HepG2 (cell line): ENCODE measurements at regions not wholly inside any gene's neighbourhood (a gene's known extent, or its start where the extent isn't known, plus 50 kb on each side); places are given as distances from the start of the nearest gene placed in this dataset.

ENCODE experiments used
- EZH2 ChIP-seq: conservative IDR thresholded peaks from 2 replicates; pipeline ENCODE4 v1.6.1; 2012; ENCODE audit warnings: mild to moderate bottlenecking, low read depth, low read length, moderate library complexity
- NFE2 ChIP-seq: sonication (generic); formaldehyde crosslinking; IDR thresholded peaks from 2 replicates; pipeline ENCODE4 v1.4.0; 2020; ENCODE audit warnings: missing genetic modification reagents
- POLR2A ChIP-seq, 2 experiments: IDR thresholded peaks; 2 replicates each; pipeline ENCODE4 v1.6.1; 2011; ENCODE audit warnings: low read depth in 2 of 2, low read length in 2 of 2, mild to moderate bottlenecking in 1 of 2, moderate library complexity in 1 of 2; ENCODE audit not compliant: insufficient read depth in 1 of 2
- ZNF543 ChIP-seq: sonication (generic); formaldehyde crosslinking; IDR thresholded peaks from 2 replicates; pipeline ENCODE4 v1.4.0; 2020; ENCODE audit warnings: mild to moderate bottlenecking, missing genetic modification reagents
- TF ChIP-seq, protein P1 (sequence below), 2 experiments: sonication (generic) in 1 of 2; formaldehyde crosslinking in 1 of 2; IDR thresholded peaks; 2 replicates each; pipeline versions ENCODE4 v1.4.0 to v1.6.1; 2018 to 2020; ENCODE audit warnings: missing genetic modification reagents in 2 of 2, borderline replicate concordance in 1 of 2, low read depth in 1 of 2, mild to moderate bottlenecking in 1 of 2, missing biosample characterization in 1 of 2
- TF ChIP-seq, protein P2 (sequence below), 2 experiments: IDR thresholded peaks; 2 replicates each; pipeline ENCODE4 v1.6.1; 2011 to 2012; ENCODE audit warnings: low read length in 2 of 2, borderline replicate concordance in 1 of 2, low read depth in 1 of 2, mild to moderate bottlenecking in 1 of 2, moderate library complexity in 1 of 2

DNA sequence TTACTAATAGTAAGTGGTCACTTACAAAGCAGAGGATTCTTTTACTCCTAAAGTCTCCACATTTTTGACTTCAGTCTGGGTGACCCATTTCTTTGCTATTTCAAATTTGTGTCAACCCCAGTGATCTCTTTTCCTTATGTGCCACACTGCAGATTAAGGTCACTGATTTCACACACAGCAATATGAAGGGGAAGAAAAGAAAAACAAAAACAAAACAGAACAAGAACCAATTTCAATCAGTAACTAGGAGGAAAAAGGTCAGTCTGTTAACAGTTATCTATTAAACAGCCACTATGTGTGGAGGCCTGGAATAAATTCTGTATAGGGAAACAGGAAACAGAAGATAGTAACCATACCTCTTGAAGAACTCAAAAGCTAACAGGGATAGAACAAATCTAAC, 72.0 kb upstream of the ACVR2A start:
- TF ChIP-seq EZH2 = no peak
- TF ChIP-seq, protein P1, sequence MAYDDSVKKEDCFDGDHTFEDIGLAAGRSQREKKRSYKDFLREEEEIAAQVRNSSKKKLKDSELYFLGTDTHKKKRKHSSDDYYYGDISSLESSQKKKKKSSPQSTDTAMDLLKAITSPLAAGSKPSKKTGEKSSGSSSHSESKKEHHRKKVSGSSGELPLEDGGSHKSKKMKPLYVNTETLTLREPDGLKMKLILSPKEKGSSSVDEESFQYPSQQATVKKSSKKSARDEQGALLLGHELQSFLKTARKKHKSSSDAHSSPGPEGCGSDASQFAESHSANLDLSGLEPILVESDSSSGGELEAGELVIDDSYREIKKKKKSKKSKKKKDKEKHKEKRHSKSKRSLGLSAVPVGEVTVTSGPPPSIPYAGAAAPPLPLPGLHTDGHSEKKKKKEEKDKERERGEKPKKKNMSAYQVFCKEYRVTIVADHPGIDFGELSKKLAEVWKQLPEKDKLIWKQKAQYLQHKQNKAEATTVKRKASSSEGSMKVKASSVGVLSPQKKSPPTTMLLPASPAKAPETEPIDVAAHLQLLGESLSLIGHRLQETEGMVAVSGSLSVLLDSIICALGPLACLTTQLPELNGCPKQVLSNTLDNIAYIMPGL (CRISPR knock-in tag; IDR thresholded peaks at IDR 0.05; ENCODE audit: borderline replicate concordance in 1 of 2, low read depth in 1 of 2) = no peak
- no peak for TF ChIP-seq POLR2A (IDR thresholded peaks at IDR 0.05; ENCODE audit: insufficient read depth in 1 of 2, low read depth in 2 of 2, low read length in 2 of 2)
- TF ChIP-seq ZNF543 = no peak
- no peak for TF ChIP-seq NFE2 (CRISPR knock-in tag)
- TF ChIP-seq, protein P2, sequence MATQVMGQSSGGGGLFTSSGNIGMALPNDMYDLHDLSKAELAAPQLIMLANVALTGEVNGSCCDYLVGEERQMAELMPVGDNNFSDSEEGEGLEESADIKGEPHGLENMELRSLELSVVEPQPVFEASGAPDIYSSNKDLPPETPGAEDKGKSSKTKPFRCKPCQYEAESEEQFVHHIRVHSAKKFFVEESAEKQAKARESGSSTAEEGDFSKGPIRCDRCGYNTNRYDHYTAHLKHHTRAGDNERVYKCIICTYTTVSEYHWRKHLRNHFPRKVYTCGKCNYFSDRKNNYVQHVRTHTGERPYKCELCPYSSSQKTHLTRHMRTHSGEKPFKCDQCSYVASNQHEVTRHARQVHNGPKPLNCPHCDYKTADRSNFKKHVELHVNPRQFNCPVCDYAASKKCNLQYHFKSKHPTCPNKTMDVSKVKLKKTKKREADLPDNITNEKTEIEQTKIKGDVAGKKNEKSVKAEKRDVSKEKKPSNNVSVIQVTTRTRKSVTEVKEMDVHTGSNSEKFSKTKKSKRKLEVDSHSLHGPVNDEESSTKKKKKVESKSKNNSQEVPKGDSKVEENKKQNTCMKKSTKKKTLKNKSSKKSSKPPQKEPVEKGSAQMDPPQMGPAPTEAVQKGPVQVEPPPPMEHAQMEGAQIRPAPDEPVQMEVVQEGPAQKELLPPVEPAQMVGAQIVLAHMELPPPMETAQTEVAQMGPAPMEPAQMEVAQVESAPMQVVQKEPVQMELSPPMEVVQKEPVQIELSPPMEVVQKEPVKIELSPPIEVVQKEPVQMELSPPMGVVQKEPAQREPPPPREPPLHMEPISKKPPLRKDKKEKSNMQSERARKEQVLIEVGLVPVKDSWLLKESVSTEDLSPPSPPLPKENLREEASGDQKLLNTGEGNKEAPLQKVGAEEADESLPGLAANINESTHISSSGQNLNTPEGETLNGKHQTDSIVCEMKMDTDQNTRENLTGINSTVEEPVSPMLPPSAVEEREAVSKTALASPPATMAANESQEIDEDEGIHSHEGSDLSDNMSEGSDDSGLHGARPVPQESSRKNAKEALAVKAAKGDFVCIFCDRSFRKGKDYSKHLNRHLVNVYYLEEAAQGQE (IDR thresholded peaks at IDR 0.05; ENCODE audit: borderline replicate concordance in 1 of 2, low read depth in 1 of 2, low read length in 2 of 2) = no peak
